H7 (cell line): ENCODE measurements at regions not wholly inside any gene's neighbourhood (a gene's known extent, or its start where the extent isn't known, plus 50 kb on each side); places are given as distances from the start of the nearest gene placed in this dataset.
A peak's percentile ranks its signal among the peaks of the same experiment; 100 is the strongest.
"Not testable (repeated sequence)": the region's sequence is repeated elsewhere in the genome, so short reads cannot be mapped to it uniquely, and the experiment has no call there.

Experiments
- DNase-seq: peaks from one replicate; pipeline ENCODE4 v3.0.0; 2012
- H3K27me3 ChIP-seq: 2 replicates; pipeline ENCODE4 v1.6.0; 2011; ENCODE audit warnings: mild to moderate bottlenecking, low read length; ENCODE audit not compliant: control insufficient read depth, insufficient read depth
- H3K36me3 ChIP-seq: replicated peaks from 2 replicates; pipeline ENCODE4 v1.5.1; 2011; ENCODE audit warnings: low read length; ENCODE audit not compliant: control insufficient read depth, insufficient read depth
- H3K4me3 ChIP-seq: 2 replicates; pipeline ENCODE4 v1.5.1; 2011; ENCODE audit warnings: low read depth, mild to moderate bottlenecking, control low read depth, low read length, moderate library complexity; ENCODE audit not compliant: insufficient read depth

DNA sequence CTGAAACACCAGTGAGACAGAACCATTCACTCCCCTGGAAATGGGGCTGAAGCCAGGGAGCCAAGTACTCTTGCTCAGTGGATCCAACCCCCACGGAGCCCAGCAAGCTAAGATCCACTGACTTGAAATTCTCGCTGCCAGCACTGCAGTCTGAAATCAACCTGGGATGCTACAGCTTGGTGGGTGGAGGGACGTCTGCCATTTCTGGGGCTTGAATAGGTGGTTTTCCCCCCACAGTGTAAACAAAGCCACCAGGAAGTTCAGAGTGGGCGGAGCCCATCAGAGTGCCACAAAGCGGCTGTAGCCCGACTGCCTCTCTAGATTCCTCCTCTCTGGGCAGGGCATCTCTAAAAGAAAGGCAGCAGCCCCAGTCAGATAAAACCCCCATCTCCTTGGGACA lies 292.8 kb downstream of the LNPK start:
- Histone ChIP-seq H3K36me3 (no peaks in the 10 kb centered on the region), H3K4me3 (no peak overlapping the region), H3K27me3 (no peaks in the 10 kb centered on the region)
- no peak for DNase-seq

DNA sequence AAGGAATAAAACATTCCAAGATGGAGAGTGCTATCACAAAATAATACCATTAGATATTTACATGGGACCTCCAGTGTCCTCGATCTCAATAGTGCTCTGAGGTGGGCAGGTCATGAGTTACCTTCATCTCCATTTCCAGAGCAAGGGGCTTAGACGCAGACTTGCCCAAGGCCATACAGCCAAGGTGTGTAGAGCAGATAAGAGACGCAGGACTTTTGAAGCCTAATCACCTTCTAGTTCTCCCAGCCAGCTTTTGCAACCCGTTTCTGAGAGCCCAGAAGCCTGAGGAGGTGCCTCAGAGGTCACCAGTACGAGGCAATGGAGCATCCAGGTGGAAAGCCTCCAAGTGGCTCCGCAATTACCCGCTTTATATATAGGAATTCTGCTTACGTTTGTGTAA lies 294.7 kb downstream of the LNPK start:
- no peaks in the 10 kb centered on the region for H3K27me3 ChIP-seq
- DNase-seq, result no peak
- H3K36me3 ChIP-seq, result no peaks in the 10 kb centered on the region
- no peak overlapping the region for H3K4me3 ChIP-seq

DNA sequence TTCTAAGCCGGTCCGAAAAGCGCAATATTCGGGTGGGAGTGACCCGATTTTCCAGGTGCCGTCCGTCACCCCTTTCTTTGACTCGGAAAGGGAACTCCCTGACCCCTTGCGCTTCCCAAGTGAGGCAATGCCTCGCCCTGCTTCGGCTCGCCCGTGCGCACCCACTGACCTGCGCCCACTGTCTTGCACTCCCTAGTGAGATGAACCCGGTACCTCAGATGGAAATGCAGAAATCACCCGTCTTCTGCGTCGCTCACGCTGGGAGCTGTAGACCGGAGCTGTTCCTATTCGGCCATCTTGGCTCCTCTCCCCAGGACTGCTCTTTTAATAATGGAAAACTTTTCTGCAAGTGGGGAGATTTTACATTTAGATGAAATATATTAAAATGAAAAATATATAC lies 297.5 kb downstream of the LNPK start:
- H3K27me3 ChIP-seq, DNase-seq, H3K4me3 ChIP-seq, H3K36me3 ChIP-seq: not testable (repeated sequence)

DNA sequence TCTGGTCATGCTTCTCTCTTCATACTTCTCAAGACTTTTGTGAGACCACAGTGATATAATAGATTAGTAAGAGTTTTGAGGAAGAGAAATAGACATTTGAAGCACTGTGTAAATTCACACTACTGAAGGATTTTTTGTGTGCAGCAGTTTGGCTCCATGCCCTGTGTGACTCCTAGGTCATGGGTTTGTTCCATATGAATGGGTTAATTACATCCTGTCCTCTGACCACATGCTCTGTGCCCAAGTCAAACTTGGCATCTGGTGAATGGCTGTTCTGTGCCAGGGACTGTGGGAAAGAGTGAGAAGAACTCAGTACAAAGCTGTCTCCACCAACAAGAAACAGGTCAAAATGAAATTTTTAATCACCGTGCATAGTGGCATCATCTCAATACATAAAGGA lies 304.0 kb downstream of the LNPK start:
- Histone ChIP-seq H3K27me3 (no peaks in the 10 kb centered on the region), H3K4me3 (no peak overlapping the region), H3K36me3 (no peaks in the 10 kb centered on the region)
- DNase-seq, result no peak

DNA sequence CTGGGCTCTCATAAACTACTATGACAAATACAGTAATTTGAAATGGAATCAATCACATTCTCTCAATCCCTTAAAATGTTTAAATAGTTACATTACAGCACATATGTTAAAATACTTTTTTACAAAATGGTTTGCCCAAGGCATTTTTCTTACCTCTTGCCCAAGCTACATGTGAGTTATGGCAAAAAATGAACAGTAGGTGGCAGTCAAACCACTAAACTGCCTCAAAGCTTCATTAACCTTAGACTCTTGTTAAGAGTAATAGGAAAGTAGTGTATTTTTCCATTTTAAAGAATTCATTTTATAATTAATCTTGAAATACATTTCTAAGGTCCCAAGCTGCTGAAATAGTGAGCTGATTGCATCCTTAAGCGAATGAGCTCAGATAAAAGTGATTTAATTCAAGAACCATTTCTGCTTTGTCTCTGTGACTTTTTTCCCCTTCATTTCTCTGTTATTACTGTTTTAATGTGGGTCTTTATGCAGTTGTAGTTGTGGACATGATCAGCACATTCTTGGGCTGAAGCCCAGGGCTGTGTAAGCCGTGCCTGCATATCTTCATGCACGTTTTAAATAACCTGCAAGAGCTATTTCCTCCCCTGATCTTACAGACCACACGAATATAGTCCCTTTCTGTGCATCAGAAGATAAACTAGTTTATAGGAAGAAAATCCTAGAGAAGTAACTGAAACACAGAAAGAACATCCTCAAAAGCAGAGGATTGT lies 311.8 kb downstream of the LNPK start:
- Histone ChIP-seq H3K36me3 (no peaks in the 10 kb centered on the region), H3K4me3 (no peak overlapping the region), H3K27me3 (no peaks in the 10 kb centered on the region)
- DNase-seq, result peak; percentile 24

DNA sequence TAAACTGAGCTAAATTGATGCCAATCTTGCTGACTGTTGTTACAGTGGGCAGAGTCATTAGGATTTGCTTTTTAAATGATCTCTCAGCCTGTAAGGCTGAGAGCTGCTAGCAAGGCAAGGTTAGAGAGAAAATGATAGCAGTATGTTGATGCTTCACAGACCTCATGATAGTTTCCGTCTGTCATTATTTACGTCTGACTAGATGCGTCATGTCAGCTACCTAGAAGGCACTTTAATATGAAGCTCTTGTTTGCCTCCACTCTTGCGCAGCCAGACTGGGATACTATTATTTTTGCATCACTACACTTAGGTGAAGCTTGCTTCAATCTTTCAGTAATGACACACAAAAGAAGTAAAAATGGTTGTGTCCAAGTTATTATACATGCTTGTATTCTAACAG lies 313.8 kb downstream of the LNPK start:
- no peaks in the 10 kb centered on the region for H3K27me3 ChIP-seq
- no peak for DNase-seq
- H3K36me3 ChIP-seq, result no peaks in the 10 kb centered on the region
- H3K4me3 ChIP-seq, result no peak overlapping the region

DNA sequence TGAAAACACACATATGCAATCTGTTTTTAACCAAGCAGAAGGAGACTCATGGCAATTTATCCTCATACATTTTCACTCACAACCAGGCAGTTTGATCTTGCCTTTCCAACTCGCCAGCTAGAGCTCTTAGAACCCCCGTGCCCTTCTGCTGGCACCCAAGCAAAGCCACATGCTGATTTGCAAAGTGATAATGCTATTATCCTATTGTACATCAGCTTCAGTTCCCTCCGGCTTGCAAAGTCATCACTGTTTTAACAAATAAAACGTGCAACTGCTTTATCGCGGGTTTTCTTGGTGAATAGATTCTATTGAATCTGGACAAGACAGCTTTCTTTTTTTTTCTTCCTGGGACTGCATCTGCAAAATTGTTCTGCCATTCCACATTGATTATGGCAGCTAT lies 314.6 kb downstream of the LNPK start:
- Histone ChIP-seq H3K27me3 (no peaks in the 10 kb centered on the region), H3K36me3 (no peaks in the 10 kb centered on the region), H3K4me3 (no peak overlapping the region)
- DNase-seq, result no peak

DNA sequence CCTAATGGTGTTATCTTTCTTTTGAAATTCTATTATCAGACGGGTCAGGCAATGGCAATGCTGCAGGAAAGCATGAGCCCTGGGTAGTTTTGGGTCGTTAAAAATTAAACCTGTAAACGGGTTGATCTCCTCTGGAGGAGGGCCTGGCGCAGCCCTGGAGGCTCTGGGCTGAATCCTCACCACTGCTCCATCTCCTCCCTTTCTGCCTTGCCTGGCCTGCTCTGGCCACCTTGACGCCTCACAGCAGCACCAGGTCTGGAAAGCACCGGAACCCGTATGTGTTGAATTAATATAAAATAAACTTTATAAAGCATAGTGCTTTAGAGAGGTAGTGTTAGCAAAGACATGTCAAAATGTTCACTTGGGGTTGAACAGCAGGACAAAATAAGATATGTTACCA lies 316.1 kb downstream of the LNPK start:
- H3K27me3 ChIP-seq, result no peaks in the 10 kb centered on the region
- no peak for DNase-seq
- H3K36me3 ChIP-seq, result no peaks in the 10 kb centered on the region

DNA sequence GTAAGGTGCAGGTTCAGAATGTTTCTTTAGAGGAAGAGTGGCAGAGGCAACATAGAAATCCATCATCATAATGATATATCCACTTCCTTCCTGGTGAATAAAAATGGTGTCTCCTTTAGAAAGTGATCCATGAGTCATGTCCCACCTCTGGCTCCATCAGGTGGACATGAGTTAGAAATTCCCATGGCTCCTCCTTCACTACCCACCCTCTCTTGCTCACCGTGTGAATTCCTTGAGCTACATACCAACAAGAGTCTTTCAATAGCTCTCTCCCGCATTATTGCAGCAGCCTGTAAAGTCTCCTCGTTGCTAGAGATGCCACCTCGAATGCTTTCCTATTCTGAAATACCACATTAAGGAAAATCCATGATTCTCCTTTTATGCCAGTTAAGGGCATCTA lies 317.6 kb downstream of the LNPK start:
- Histone ChIP-seq H3K4me3 (no peak overlapping the region), H3K36me3 (no peaks in the 10 kb centered on the region), H3K27me3 (no peaks in the 10 kb centered on the region)
- DNase-seq, result peak; percentile 16

More for the DNA sequence above, 316.1 kb downstream of the LNPK start:
- H3K4me3 ChIP-seq, result no peak overlapping the region

DNA sequence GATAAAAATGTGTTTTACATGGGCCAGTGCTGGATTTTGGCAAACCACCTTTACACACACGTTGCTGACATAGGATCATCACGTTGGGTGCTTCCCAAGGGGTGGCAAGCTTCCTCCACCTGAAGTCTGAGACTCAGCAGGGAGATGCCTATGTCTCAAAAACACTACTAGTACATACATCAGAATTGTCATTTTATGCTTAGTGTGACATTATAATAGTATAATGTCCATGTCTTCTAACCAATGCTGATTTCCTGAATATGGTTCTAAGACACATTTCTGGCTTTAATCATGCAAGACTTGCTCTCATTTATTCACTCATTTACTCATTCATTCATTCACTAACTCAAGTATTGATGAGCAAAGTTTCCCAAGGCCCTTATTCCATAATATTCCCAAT lies 322.3 kb downstream of the LNPK start:
- DNase-seq, result no peak
- H3K27me3 ChIP-seq, result no peaks in the 10 kb centered on the region
- no peaks in the 10 kb centered on the region for H3K36me3 ChIP-seq
- no peak overlapping the region for H3K4me3 ChIP-seq

DNA sequence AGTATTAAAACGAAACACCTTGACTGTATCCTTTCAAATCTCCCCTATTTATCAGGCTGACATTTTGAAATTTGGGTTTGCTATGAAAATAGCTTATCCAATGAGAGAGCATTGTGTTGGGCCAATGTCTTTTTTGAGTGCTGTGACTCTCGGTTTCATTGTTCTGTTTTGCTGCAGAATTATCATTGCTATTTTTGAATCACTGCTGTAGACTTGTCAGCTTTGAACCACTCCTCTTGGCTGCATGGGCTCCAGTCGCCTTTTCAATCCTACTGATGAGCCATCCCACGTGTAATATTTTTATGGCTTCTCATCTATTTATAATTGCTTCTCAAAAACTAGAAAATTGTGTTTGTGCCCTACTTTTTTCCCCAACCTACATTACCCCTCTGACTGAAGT lies 322.8 kb downstream of the LNPK start:
- H3K36me3 ChIP-seq, result no peaks in the 10 kb centered on the region
- no peaks in the 10 kb centered on the region for H3K27me3 ChIP-seq
- no peak for DNase-seq
- no peak overlapping the region for H3K4me3 ChIP-seq

DNA sequence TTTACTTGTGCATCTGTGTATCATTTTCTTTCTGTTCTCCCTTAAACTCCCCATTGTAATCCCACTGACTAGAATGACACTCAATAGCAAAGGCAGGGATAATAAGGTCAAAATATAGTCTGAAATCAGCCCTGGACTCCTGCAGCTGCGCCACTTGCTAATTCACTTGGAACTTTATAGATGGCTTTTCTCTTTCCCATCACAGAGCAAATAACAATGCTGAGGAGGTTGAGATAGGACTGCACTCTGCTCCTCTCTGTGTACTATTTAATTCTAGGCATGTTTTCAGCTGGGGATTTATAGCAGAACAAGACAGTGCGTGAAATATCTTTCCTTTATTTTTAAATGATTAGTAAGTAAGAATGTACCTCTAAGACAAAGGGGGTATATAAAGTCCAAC lies 324.2 kb downstream of the LNPK start:
- H3K4me3 ChIP-seq, result no peak overlapping the region
- no peak for DNase-seq
- no peaks in the 10 kb centered on the region for H3K27me3 ChIP-seq
- no peaks in the 10 kb centered on the region for H3K36me3 ChIP-seq

DNA sequence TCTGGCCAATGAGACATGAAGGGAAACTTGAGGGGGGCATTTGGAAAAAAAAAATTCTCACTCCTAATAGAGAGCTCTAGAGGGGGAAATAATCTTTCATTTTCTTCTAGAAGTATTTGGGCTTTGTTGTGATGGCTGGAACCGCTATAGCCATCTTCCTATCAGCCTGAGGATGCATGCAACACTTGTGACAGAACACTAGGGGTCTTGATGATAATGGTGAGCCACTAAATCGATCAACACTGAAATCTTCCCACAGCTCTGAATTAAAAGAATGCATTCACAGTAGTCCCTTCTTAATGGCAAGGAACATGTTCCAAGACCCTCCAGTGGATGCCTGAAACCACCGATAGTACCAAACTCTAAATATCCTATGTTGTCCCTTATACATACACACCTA lies 325.3 kb downstream of the LNPK start:
- H3K4me3 ChIP-seq, result no peak overlapping the region
- DNase-seq, result peak; percentile 25
- no peaks in the 10 kb centered on the region for H3K27me3 ChIP-seq
- no peaks in the 10 kb centered on the region for H3K36me3 ChIP-seq

DNA sequence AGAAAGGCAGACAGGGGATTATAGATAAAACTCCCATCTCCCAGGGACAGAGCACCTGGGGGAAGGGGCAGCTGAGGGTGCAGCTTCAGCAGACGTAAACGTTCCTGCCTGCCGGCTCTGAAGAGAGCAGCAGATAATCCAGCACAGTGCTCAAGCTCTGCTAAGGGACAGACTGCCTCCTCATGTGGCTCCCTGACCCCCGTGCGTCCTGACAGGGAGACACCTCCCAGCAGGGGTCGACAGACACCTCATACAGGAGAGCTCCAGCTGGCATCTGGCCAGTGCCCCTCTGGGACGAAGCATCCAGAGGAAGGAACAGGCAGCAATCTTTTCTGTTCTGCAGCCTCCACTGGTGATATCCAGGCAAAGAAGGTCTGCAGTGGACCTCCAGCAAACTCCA lies 333.3 kb downstream of the LNPK start:
- not testable (repeated sequence) for H3K27me3 ChIP-seq, DNase-seq, H3K4me3 ChIP-seq, H3K36me3 ChIP-seq

DNA sequence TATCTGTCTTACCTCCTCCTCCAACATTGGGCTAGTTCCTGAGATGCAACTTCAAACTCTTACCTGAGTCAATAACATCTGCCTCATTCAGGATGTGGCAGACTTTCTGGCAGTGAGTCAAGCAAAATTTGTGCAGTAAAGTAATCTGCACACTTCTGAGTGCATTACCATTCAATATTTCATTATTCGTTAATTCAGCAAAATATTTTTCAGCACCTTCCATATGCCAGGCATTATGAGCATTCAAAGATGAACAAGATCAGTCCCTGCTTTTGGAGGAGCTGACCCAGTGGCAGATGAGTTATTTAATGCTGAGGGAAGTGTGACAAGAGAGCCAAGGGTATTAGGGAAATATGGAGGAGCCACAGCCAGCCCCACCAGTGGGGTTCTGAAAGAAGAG lies 339.7 kb downstream of the LNPK start:
- Histone ChIP-seq H3K27me3 (no peaks in the 10 kb centered on the region), H3K4me3 (no peak overlapping the region), H3K36me3 (no peaks in the 10 kb centered on the region)
- no peak for DNase-seq

DNA sequence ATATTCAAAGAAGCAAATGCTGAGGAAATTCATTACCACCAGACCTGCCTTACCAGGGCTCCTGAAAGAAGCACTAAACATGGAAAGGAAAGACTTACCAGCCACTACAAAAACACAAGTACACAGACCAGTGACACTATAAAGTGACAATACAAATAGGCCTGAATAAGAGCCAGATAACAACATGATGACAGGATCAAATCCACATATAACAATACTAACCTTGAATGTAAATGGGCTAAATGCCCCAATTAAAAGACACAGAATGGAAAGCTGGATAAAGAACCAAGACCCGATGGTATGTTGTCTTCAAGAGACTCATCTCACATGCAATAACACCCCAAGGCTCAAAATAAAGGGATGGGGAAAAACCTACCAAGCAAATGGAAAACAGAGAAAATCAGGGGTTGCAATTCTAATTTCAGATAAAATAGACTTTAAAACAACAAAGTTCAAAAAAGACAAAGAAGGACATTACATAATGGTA lies 353.4 kb downstream of the LNPK start:
- Histone ChIP-seq H3K27me3 (no peaks in the 10 kb centered on the region), H3K4me3 (no peak overlapping the region), H3K36me3 (no peaks in the 10 kb centered on the region)
- no peak for DNase-seq
